NCI-H460 (cell line): ENCODE measurements at regions not wholly inside any gene's neighbourhood (a gene's known extent, or its start where the extent isn't known, plus 50 kb on each side); places are given as distances from the start of the nearest gene placed in this dataset.
"Not testable (repeated sequence)": the region's sequence is repeated elsewhere in the genome, so short reads cannot be mapped to it uniquely, and the experiment has no call there.

Source experiments
- DNase-seq: peaks from one replicate; pipeline ENCODE4 v3.0.0-alpha.2; 2016; ENCODE audit warnings: low read depth; ENCODE audit errors: extremely low read depth

GRCh38 chr1:224061436-224061835 lies 52.5 kb upstream of the FBXO28 start:
- no peak for DNase-seq

DNA sequence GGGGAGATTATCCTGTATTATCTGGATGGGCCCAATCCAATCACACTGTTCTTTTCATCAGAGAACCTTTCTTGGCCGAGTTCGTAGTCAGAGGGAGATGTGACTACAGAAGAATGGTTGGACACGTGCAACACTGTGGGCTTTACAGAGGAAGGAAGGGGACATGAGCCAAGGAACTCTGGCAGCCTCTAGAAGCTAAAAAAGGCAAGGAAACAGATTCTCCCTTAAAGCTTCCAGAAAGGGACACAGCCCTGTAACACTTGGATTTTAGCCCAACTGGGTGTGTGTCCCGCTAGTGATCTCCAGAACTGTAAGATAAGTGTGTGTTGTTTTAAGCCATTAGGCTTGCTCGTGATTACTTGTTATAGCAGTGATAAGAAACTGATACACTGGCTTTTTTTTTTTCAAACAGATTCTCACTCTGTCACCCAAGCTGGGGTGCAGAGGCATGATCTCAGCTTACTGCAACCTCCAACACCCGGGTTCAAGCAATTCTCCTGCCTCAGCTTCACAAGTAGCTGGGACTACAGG lies 53.9 kb upstream of the FBXO28 start:
- no peak for DNase-seq

GRCh38 chr1:224058303-224058702 lies 55.6 kb upstream of the FBXO28 start:
- DNase-seq = no peak

- DNase-seq = no peak
Observed at GRCh38 chr1:224057461-224058199, 56.3 kb upstream of the FBXO28 start.

- DNase-seq = no peak
Observed at GRCh38 chr1:224054611-224055010, 59.3 kb upstream of the FBXO28 start.

DNA sequence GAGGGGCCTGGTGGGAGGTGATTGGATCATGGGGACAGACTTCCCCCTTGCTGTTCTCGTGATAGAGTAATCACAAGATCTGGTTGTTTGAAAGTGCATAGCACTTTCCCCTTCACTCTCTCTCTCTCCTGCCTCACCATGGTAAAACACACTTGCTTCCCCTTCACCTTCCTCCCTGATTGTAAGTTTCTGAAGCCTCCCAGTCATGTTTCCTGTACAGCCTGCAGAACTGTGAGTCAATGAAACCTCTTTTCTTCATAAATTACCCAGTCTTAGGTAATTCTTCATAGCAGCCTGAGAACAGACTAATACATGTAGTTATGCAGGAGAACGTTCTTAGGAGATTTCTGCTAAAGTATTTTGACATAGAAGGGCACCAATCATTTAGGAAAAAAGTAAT lies 59.9 kb upstream of the FBXO28 start:
- no peak for DNase-seq

- no peak for DNase-seq
Observed at GRCh38 chr1:224053456-224053855, 60.5 kb upstream of the FBXO28 start.

GRCh38 chr1:224052772-224053171 lies 61.1 kb upstream of the FBXO28 start:
- no peak for DNase-seq

- not testable (repeated sequence) for DNase-seq
Observed at GRCh38 chr1:224051782-224052181, 62.1 kb upstream of the FBXO28 start.

DNA sequence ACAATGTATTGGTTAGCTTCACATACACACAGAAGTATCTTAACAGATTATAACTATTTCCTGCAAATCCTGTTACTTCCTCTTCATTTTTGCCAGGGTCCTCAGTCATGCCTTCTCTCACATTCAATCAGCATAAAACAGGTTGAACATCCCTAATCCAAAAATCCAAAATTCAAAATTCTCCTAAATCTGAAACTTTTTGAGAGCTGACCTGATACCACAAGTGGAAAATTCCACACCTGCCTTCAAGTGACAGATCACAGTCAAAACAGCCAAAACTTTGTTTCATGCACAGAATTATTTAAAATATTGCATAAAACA lies 62.9 kb upstream of the FBXO28 start:
- no peak for DNase-seq

GRCh38 chr1:224047538-224047937 lies 66.4 kb upstream of the FBXO28 start:
- DNase-seq = no peak

DNA sequence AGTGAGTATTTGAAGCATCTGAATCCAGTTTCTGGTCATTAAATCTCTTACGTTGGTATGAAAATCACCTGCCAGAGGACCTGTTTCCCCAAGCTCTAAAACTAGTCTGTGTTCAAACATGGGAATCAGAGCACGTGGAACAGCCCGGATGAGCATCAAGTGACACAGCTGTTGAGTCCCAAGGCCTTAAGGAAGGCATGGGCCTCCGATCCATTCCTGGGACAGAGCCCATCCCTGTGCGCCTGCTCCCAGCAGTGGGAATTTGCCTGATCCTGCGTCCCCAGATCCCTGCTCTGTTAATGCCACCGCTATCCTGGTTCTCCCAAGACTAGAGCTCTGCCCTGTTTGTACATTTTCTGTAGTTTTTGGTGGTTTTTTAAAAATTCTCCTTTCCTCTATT lies 68.4 kb upstream of the FBXO28 start:
- no peak for DNase-seq

DNA sequence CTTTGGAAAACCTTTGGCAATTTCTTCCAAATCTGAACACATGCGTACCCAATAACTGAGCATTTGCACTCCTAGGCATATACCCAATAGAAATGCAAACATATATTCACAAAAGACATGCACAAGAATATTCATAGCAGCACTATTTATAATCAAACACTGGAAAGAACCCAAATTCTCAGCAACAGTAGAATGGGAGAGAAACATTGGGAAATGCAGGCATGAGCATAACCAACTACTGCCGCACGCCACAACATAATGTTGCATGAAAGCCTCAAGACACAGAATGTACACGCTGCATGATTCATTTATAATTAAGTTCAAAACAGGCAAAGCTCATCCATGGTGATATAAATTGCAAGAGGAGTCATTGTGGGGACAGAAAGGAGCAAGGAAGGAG lies 69.5 kb upstream of the FBXO28 start:
- no peak for DNase-seq

GRCh38 chr1:224042557-224043118 lies 71.3 kb upstream of the FBXO28 start:
- no peak for DNase-seq

- no peak for DNase-seq
Observed at GRCh38 chr1:224041032-224041431, 72.9 kb upstream of the FBXO28 start.

- DNase-seq = not testable (repeated sequence)
Observed at GRCh38 chr1:224040423-224040822, 73.5 kb upstream of the FBXO28 start.

DNA sequence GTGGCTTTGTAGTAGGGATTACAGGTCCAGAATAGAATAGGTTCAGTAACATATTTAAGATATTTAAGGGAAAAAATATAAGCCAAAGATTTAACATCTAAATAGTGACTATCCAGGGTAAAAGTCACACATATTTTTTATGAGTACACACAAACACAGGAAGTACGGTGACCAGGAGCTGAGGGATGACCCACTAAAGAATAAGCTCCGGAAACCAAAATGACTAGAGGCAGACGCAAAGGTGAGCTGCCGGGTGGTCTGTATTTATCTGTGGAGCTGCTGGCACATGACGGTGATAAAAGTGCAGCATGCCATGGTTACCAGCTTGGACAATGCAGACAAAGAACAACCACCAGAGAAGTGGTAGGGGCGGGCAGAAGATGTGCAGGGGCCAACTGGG lies 73.9 kb upstream of the FBXO28 start:
- not testable (repeated sequence) for DNase-seq

DNA sequence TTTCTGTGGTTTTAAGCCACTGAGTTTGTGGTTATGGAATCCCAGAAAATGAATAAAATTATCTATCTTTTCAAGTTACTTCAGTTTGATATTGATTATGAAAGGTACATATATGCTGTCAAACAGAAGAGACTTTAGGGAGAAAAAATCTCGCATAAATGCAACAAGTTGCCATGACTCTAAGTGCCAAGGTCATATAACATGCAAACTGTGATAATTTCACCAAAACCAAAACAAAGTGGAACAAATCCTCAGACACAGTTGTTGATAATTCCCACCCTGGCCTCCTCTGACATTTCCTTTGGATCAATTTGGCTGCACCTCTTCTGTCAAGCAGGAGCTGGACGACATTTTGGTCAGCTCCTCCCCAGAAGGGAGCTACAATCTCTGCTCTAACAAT lies 75.1 kb upstream of the FBXO28 start:
- not testable (repeated sequence) for DNase-seq

DNA sequence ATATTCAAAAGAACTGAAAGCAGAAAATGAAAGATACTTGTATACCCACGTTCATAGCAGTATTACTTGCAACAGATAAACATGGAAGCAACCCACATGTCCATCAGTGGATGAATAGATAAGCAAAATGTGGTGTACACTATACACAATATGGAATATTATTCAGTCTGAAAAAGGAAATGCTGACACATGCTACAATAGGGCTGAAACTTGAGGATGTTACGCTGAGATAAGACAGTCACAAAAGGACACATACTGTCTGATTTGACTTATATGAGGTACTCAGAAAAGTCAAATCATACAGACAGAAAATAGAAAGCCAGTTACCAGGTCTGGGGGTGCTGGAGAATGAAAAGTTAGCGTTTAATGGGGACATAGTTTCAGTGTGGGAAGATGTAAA lies 76.5 kb upstream of the FBXO28 start:
- DNase-seq = not testable (repeated sequence)

- DNase-seq = not testable (repeated sequence)
Observed at GRCh38 chr1:224032608-224033276, 81.2 kb upstream of the FBXO28 start.

- DNase-seq = not testable (repeated sequence)
Observed at GRCh38 chr1:224031986-224032385, 81.9 kb upstream of the FBXO28 start.

- DNase-seq = not testable (repeated sequence)
Observed at GRCh38 chr1:224030257-224030656, 83.7 kb upstream of the FBXO28 start.
